ENCODE measurements at regions not wholly inside any gene's neighbourhood (a gene's known extent, or its start where the extent isn't known, plus 50 kb on each side); places are given as distances from the start of the nearest gene placed in this dataset.

GRCh38 chr14:65943150-65943549 lies 530.6 kb downstream of the FUT8 start:
- TF ChIP-seq CTCF (IDR thresholded peaks at IDR 0.05): no peak
- no peak for TF ChIP-seq POLR2A (IDR thresholded peaks at IDR 0.05)
